ENCODE measurements at regions not wholly inside any gene's neighbourhood (a gene's known extent, or its start where the extent isn't known, plus 50 kb on each side); places are given as distances from the start of the nearest gene placed in this dataset.

GRCh38 chr22:27670701-27671412 lies 130.7 kb downstream of the MN1 start:
- TF ChIP-seq GATA2 (IDR thresholded peaks at IDR 0.05; ENCODE audit: low read depth, low read length) (no peak), GATA3 (IDR thresholded peaks at IDR 0.05; ENCODE audit: low read depth, low read length) (no peak)
